Fibroblast of lung (primary cell): ENCODE measurements at regions not wholly inside any gene's neighbourhood (a gene's known extent, or its start where the extent isn't known, plus 50 kb on each side); places are given as distances from the start of the nearest gene placed in this dataset.

Source experiments
- CTCF ChIP-seq, 2 donors: IDR thresholded peaks in 1 of 2; conservative IDR thresholded peaks in 1 of 2; 1 replicate in 1 of 2; 2 replicates in 1 of 2; pipeline ENCODE4 v1.5.1; 2011 to 2012; ENCODE audit warnings: low read length in 2 of 2, control low read depth in 1 of 2, inconsistent platforms in 1 of 2, low read depth in 1 of 2, mild to moderate bottlenecking in 1 of 2
- EZH2 ChIP-seq: IDR thresholded peaks from 2 replicates; pipeline ENCODE4 v1.5.1; 2012; ENCODE audit warnings: low read length, control low read depth, mild to moderate bottlenecking; ENCODE audit errors: missing control alignments

DNA sequence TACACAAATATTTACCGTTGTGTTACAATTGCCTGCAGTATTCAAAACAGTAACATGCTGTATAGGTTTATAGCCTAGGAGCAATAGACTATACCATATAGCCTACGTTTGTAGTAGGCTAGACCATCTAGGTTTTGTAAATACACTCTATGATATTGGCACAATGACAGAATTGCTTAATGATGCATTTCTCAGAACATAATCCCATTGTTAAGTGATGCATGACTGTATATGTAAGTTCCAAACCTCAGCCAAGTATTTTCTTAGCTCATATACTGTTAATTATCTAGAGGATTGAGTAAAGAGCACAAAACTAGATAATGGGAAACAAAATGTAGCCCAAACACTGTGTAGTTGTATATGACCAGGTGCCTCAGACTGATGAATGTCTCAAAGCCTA, 220.1 kb downstream of the ANXA1 start:
- TF ChIP-seq CTCF (conservative IDR thresholded peaks at IDR 0.05 in 1 of 2, IDR thresholded peaks at IDR 0.05 in 1 of 2; ENCODE audit: low read depth in 1 of 2, low read length in 2 of 2) (no peak), EZH2 (no peak)
